Mesodermal cell (in vitro differentiated cells): ENCODE measurements at regions not wholly inside any gene's neighbourhood (a gene's known extent, or its start where the extent isn't known, plus 50 kb on each side); places are given as distances from the start of the nearest gene placed in this dataset.
"Not testable (repeated sequence)": the region's sequence is repeated elsewhere in the genome, so short reads cannot be mapped to it uniquely, and the experiment has no call there.

Experiments
- H3K27ac ChIP-seq: 2 replicates; pipeline ENCODE4 v1.7.0; 2013; ENCODE audit warnings: mild to moderate bottlenecking, low read depth, low read length, moderate library complexity; ENCODE audit not compliant: severe bottlenecking
- H3K36me3 ChIP-seq: 2 replicates; pipeline ENCODE4 v1.7.1; 2013; ENCODE audit warnings: mild to moderate bottlenecking, low read length, moderate library complexity; ENCODE audit not compliant: control insufficient read depth, insufficient read depth
- H3K4me1 ChIP-seq: one replicate; pipeline ENCODE4 v1.7.1; 2013; ENCODE audit warnings: mild to moderate bottlenecking, low read length; ENCODE audit not compliant: insufficient read depth, control insufficient read depth, poor library complexity, severe bottlenecking
- H3K4me3 ChIP-seq: 2 replicates; pipeline ENCODE4 v1.7.0; 2013; ENCODE audit warnings: low read length, control low read depth, mild to moderate bottlenecking; ENCODE audit not compliant: insufficient read depth, poor library complexity, severe bottlenecking; ENCODE audit errors: extremely low read depth
- H3K9me3 ChIP-seq: 2 replicates; pipeline ENCODE4 v1.7.1; 2013; ENCODE audit warnings: mild to moderate bottlenecking, low read length, moderate library complexity; ENCODE audit not compliant: control insufficient read depth
- WGBS, 2 experiments: methylation state at CpG; one replicate each; pipeline ENCODE4 v1.1.5; 2013; ENCODE audit warnings: missing lambda C conversion rate in 2 of 2; ENCODE audit not compliant: insufficient coverage in 2 of 2; 5-methylcytosine and 5-hydroxymethylcytosine counted together

GRCh38 chr5:96101358-96102089 lies 139.9 kb upstream of the ELL2 start:
- Histone ChIP-seq H3K9me3 (peaks cover 2% of the 10 kb centered on the region), H3K4me1 (no peaks in the 10 kb centered on the region), H3K4me3 (no peak overlapping the region), H3K27ac (no peak overlapping the region), H3K36me3 (no peaks in the 10 kb centered on the region)
- WGBS, 2 experiments, result 89 to 95% methylated on average over 5 to 6 of the region's 7 CpGs

GRCh38 chr5:96097488-96097887 lies 135.8 kb upstream of the ELL2 start:
- H3K4me3 ChIP-seq, H3K4me1 ChIP-seq, H3K9me3 ChIP-seq, H3K36me3 ChIP-seq, H3K27ac ChIP-seq: not testable (repeated sequence)

GRCh38 chr5:96096724-96097123 lies 135.1 kb upstream of the ELL2 start:
- no peaks in the 10 kb centered on the region for H3K36me3 ChIP-seq
- H3K27ac ChIP-seq, result no peak overlapping the region
- WGBS, 2 experiments, result 100% methylated on average over 1 of the region's 2 CpGs; no CpG with 5 or more reads in 1 of the 2 experiments
- peaks cover 2% of the 10 kb centered on the region for H3K9me3 ChIP-seq
- no peak overlapping the region for H3K4me3 ChIP-seq
- H3K4me1 ChIP-seq, result no peaks in the 10 kb centered on the region

- H3K36me3 ChIP-seq, result no peaks in the 10 kb centered on the region
- no peak overlapping the region for H3K4me3 ChIP-seq
- no peaks in the 10 kb centered on the region for H3K4me1 ChIP-seq
- H3K27ac ChIP-seq, result no peak overlapping the region
- H3K9me3 ChIP-seq, result peaks cover 2% of the 10 kb centered on the region
These were observed 133.3 kb upstream of the ELL2 start for GRCh38 chr5:96094904-96095303.

- no CpG with 5 or more reads among the region's 1 CpG for WGBS, 2 experiments
- Histone ChIP-seq H3K4me1 (no peaks in the 10 kb centered on the region), H3K36me3 (no peaks in the 10 kb centered on the region), H3K9me3 (peaks cover 2% of the 10 kb centered on the region), H3K27ac (no peak overlapping the region), H3K4me3 (no peak overlapping the region)
These were observed 132.3 kb upstream of the ELL2 start for GRCh38 chr5:96093890-96094381.

- Histone ChIP-seq H3K9me3 (peaks cover 2% of the 10 kb centered on the region), H3K36me3 (no peaks in the 10 kb centered on the region), H3K4me3 (no peak overlapping the region), H3K27ac (no peak overlapping the region), H3K4me1 (no peaks in the 10 kb centered on the region)
- WGBS, 2 experiments, result 95 to 98% methylated on average over 3 of the region's 3 CpGs
These were observed 131.7 kb upstream of the ELL2 start for GRCh38 chr5:96093340-96093739.

GRCh38 chr5:96091874-96092273 lies 130.2 kb upstream of the ELL2 start:
- no peak overlapping the region for H3K4me3 ChIP-seq
- no CpG with 5 or more reads among the region's 1 CpG for WGBS, 2 experiments
- H3K36me3 ChIP-seq, result no peaks in the 10 kb centered on the region
- H3K9me3 ChIP-seq, result no peaks in the 10 kb centered on the region
- no peak overlapping the region for H3K27ac ChIP-seq
- H3K4me1 ChIP-seq, result no peaks in the 10 kb centered on the region

- Histone ChIP-seq H3K4me3 (no peak overlapping the region), H3K4me1 (no peaks in the 10 kb centered on the region), H3K9me3 (no peaks in the 10 kb centered on the region), H3K27ac (no peak overlapping the region), H3K36me3 (no peaks in the 10 kb centered on the region)
- WGBS, 2 experiments, result no CpG with 5 or more reads among the region's 1 CpG
These were observed 128.6 kb upstream of the ELL2 start for GRCh38 chr5:96090215-96090614.

GRCh38 chr5:96088706-96089498 lies 127.3 kb upstream of the ELL2 start:
- H3K4me3 ChIP-seq, result no peak overlapping the region
- no peaks in the 10 kb centered on the region for H3K9me3 ChIP-seq
- no peak overlapping the region for H3K27ac ChIP-seq
- 83 to 90% methylated on average over 1 to 3 of the region's 4 CpGs for WGBS, 2 experiments
- no peaks in the 10 kb centered on the region for H3K4me1 ChIP-seq
- H3K36me3 ChIP-seq, result no peaks in the 10 kb centered on the region

GRCh38 chr5:96087939-96088338 lies 126.3 kb upstream of the ELL2 start:
- Histone ChIP-seq H3K4me1 (no peaks in the 10 kb centered on the region), H3K27ac (no peak overlapping the region), H3K36me3 (no peaks in the 10 kb centered on the region), H3K9me3 (no peaks in the 10 kb centered on the region), H3K4me3 (no peak overlapping the region)
- WGBS, 2 experiments, result 60 to 89% methylated on average over 2 of the region's 3 CpGs
